ENCODE measurements at regions not wholly inside any gene's neighbourhood (a gene's known extent, or its start where the extent isn't known, plus 50 kb on each side); places are given as distances from the start of the nearest gene placed in this dataset.
"Not testable (repeated sequence)": the region's sequence is repeated elsewhere in the genome, so short reads cannot be mapped to it uniquely, and the experiment has no call there.

DNA sequence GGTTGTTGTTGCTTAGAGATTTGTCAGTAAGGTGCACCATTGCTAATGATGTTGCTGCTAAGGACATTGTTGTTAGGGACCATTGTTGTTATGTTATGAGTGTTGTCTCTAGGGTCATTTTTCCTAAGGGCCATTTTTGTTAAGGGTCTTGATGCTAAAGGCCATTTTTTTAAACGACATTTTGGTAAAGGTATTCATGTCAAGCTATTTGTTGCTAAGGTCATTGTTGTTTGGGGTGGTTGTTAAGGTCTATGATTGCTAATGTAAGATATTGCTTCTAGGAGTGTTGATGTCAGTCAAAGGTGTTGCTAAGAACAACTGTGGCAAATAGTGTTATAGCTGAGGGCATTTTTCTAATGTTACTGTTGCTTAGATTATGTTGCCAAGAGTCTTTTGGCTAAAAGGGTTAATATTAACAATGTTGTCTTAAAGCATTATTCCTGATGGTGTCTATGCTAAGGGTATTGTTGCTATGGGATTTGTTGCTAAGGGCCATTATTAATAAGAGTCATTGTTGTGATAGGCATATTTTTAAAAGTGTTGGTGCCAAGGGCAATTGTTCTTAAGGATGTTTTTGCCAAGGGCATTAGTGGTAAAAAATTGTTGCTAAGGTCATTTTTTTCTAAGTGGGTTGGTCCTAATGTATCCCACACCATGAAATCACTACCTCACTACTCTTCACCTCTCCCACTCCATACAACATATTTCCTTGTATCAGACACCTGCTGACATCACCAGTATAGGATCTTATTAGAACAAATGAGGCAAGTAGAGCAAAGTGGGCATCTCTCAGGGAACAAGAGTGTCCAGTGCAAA is 56.2 kb downstream of the SPATA31A6 start:
- not testable (repeated sequence) for DNase-seq

DNA sequence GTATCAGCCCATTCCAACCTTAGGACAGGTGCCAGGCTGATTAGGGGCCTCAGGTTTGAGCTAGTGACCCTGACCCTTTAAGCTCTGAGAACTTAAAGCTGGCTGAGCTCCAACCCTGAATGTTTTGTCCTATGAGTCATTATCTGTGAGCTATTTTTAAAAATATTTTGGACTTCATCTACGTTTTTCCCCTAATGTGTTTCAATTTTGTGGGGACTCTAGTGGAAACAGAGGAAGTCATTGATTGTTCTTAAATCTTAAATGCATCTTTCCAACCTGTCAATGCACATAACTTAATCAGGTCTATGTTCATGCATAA is 56.8 kb downstream of the SPATA31A6 start:
- DNase-seq: not testable (repeated sequence)

DNA sequence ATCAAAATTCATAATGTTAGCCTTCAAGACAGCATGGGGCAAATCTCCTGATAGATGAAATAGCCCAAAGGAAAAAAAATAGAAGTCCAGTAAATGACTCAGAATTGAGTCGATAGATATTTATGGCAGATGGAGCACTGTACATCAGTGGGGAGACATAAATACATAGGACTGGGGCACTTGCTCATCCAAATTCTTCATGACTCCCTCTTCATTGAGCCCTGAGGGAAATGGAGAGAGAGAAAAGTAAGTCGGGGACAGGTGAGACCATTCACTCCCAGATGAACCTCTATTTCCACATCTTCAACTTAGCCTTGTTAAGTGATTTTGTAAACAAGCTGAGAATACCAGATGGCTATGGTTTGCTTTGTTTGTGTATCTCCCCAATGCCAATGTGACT is 59.8 kb downstream of the SPATA31A6 start:
- not testable (repeated sequence) for DNase-seq

DNA sequence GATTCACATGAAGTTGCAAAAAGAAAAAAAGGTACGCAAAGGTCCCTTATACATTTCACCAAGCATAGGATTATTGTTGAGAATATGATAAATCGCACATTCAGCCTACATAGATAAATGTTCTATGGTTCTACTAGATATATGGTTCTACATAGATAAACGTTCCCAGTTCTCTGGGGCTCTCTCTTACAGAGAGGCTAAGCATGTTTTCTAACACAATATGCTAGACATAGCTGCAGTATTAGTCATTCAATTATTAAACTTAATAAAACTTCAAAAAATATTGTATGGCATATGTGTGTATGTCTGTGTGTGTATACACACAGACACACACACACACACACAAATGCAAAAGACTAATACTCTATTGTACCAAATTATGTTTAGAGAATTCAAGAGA is 60.4 kb downstream of the SPATA31A6 start:
- DNase-seq: not testable (repeated sequence)

DNA sequence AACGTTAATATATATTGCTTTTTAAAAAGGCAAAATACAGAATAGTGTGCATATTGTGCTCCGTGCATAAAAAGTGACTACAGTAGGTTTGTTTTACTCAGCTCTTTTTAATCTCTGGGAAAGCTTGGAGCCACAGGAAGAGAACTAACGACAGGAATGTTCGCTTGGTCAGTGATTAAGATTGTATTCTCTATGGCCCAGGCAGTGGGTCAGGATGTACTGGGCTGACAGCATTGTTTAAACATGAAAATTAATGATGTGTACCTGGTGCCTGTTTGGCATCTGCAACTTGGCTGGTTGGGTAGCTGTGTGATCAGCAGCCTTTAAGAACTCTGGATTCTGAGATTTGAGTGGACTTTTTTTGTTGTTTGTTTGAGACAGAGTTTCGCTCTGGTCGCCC is 85.3 kb downstream of the SPATA31A6 start:
- DNase-seq: not testable (repeated sequence)

DNA sequence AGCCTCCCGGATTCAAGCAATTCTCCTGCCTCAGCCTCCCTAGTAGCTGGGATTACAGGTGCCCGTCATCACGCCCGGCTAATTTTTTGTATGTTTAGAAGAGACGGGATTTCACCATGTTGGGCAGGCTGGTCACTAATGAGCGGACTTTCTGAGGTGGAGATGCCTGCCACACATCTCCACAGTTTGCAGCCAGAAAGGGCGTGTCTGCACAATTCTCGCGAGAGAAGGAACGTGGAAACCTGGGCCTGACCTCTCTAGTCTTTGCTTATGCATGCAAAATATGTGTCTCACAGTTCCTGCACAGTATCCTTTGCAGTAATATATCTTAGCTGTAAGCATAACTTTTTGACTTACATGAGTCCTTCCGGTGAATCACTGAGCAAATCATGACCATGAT is 85.7 kb downstream of the SPATA31A6 start:
- DNase-seq: not testable (repeated sequence)

DNA sequence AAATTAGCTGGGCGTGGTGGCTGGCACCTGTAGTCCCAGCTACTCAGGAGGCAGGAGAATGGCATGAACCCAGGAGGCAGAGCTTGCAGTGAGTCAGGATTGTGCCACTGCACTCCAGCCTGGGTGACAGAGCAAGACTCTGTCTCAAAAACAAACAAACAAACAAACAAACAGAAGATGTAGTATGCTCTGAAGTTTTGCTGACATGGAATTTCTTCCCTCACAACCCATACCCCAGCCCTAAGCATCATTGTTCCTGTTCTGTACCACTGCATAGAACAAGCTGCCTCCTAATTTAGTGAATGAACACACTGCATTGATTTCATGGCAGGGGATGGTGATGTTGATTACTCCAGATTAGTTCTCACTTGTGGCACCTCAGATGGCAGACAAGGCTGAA is 89.7 kb downstream of the SPATA31A6 start:
- not testable (repeated sequence) for DNase-seq

DNA sequence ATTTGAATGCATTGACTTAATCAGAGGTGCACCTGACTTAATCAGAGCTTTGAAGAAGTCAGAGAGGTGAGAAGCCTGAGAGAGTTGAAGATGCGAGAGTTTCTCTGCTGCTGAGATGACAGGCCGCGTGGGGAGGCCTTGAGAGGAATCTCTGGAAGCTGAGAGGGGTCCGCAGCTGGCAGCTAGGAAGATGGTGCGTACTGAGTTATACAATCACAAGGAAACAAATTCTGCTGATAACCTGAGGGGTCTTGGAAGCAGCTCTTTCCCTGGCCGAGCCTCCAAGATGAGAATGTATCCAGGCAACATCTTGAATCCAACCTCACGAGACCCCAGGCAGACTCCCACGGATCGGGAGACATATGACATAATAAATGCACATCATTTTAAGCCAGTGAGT is 91.7 kb downstream of the SPATA31A6 start:
- no peak for DNase-seq

DNA sequence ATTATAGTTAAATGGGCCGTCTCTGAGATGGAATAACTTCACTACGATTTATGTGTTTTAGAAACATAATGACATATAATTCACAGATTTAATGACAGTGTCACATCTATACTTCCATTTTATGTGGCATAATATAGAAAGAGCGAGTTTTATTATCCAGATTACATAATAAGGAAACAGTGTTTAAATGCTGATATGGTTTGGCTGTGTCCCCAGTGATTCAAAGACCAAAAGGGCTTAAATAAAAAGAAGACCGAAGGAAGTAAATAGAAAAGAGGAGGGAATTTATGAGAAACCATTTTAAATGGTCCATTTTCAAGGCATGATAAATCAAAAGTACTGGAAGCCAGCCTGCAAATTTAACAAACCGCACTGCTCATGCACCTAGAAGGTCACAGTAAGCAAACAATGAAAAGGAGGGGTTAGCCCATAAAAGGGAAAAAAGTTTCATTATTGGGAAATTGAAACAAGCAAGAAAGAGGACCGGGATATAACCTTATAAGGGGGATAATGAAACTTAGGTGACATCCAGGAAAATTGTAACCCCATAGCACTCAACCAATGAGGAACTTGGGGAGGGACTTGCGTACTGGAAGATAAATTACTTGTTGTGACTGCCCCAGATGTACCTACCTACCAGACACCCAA is 99.2 kb downstream of the SPATA31A6 start:
- DNase-seq: not testable (repeated sequence)

DNA sequence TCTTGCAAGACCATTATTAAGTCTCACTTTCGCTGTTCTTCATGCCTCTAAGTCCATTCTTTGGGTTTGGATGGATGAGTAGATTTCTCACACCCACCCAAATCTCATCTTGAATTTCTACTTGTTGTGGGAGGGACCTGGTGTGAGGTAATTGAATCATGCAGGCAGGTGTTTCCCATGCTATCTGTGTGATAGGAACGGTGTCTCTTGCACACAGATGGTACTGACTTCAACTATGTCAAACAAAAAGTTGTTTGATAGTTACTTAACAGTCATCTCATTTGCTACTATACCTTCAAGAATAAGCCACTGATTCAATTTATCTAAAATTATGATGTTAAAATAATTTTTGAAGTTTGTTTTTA is 99.7 kb downstream of the SPATA31A6 start:
- DNase-seq: not testable (repeated sequence)

DNA sequence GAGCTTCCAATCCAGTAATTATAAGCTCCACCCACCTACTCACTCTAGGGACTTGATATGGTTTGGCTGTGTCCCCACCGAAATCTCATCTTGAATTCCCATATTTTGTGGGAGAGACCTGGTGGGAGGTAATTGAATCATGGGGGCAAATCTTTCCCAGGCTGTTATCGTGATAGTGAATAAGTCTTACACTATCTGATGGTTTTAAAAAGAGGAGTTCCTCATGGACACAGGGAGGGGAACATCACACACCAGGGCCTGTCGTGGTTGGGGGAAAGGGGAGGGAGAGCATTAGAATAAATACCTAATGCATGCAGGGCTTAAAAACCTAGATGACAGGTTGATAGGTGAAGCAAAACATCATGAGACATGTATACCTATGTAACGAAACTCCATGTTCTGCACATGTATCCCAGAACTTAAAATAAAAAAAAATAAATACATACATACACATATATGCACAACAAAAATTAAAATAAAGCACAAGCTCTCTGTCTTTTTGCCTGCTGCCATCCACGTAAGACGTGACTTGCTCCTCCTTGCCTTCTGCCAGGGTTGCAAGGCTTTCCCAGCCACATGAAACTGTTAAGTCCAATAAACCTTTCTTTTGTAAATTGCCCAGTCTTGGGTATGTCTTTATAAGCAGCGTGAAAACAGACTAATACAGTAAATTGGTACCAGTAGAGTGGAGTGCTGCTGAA is 102.8 kb downstream of the SPATA31A6 start:
- not testable (repeated sequence) for DNase-seq

DNA sequence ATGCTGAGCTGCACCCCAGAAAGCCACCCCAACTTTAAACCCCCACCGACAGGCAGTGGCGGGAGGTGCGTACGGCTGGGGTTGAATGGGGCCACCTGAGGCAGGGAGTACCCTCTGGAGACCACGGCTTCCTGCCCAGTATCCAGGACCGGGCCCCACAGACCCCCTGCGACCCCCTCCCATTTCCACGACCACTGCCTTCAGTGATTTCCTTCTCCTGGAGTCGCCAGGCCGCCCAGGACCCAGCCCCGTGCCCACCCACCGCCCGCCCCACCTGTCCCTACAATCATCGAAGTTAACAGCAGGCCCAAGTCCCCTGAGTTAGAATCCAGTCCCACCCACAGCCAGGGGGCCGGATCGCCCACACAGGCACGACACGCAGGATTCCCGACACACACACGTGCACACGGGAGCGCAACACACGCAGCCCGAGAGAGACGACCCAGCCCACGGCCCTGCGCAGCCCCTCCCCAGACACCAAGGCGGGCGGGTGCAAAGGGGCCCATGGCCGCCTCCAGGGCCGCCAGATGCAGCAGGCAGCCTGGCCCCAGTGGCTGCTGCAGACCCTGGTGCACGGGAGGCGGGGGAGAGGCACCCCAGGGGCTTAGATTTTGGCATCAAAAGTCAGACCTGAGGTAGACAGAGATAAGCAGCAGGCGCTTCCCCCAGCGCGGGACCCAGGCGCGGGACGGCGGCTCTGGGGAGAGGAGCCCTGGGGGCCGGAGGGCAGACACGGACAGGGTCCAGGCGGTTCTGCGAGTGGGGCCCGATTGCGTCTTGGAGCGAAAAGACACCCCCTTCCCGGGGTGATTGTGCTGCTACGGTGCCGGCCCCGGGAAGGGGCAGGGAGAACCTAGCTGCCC is 104.8 kb downstream of the SPATA31A6 start:
- not testable (repeated sequence) for DNase-seq

DNA sequence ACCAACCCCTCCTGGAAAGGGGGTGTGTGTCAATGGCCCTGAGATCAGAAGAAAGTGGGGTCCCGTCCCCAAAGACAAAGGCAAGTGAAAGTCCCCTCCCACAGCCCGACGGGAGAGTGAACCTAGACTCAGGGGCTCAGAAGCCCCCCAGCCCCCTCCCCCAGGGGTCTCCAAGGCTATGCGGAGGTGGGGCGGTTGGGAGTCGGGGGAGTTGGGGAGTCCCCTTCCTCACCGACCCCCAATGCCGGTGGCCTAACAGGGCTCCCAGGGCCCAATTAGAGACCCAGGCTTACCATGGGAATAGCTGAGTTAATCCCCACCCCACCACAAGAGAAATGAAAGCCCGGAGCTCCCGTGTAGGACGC is 105.4 kb downstream of the SPATA31A6 start:
- DNase-seq: not testable (repeated sequence)

DNA sequence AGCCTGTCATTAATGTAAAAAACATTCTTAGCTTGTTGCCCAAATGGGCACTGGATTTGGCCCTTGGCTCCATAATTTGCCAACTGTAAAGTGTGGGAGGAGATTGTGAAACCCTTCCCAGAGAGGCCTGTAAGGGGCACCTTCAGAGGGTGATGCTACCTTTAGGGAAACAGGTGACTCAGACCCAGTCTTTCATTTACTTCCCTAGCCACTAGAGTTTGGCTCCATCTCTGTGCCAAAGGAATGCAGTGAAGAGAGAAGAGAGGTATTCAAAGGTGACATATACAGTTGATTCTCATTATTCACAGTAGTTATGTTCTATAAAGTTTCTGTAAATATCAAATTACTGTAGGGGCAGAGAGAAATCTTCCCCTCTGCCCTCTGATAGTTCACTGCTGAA is 116.7 kb downstream of the SPATA31A6 start:
- DNase-seq: not testable (repeated sequence)

DNA sequence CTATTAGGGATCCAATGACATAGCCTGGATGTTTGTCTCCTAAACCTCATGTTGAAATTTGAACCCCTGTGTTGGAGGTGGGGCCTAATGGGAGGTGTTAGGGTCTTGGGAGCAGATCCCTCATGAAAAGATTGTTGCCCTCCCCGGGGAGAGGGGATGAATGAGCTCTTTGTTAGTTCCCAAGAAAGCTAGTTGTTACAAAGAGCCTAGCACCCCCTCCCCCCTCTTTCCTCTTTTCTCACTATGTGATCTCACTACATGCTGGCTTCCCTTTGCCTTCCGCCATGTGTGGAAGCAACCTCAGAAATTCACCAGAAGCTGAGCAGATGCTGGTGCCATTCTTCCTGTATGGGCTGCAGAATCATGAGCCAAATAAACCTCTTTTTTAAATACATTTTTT is 123.2 kb downstream of the SPATA31A6 start:
- DNase-seq: not testable (repeated sequence)

DNA sequence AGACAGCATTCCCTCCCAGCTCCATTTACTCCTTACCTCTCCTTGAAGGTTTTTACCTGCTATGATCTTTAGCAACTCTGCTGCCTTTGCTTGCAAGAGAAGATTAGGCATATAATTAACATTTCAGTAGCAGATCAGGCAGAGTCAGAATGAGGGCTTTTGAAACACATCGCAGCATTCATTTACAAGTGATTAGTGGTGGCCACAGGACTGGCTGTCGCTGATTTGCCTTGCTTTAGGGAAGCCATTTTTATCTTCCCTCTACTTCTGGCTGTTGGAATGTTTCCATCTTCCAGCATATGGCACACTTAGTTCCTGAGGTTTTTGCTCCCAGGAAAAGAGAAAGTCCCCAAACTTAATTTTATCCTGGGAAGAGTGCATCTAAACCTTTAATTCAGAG is 124.0 kb downstream of the SPATA31A6 start:
- DNase-seq: not testable (repeated sequence)

DNA sequence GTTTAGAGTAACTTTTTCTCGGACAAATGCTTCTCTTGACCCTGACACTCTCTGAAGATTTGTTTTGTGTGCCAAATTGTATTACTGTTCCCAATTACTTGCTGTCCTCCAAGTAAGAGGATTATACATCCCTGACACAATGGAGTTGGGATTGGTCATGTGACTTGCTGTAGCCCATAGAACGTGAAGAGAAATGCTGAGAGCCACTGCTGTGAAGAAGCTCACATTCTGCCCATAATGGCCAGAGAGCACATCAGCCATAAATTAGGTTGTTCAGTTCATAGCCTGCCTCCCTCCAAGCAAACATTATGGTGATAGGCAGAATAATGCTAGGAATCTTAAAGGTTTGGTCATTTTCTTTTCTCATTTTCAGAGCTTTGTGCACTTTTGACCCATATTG is 127.5 kb downstream of the SPATA31A6 start:
- not testable (repeated sequence) for DNase-seq

DNA sequence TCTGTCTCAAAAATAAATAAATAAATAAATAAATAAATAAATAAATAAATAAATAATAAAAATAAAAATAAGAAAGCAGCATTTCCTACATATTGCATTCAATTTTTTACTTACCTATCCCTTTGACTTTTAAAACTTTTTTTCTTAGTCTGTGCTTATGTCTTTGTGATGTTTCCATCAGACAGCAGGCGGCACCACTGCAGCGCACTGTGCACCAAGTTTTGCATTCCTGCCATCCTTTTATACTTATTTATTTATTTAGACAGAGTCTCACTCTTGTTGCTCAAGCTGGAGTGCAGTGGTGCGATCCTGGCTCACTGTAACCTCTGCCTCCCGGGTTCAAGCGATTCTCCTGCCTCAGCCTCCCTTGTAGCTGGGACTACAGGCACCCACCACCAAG is 132.6 kb downstream of the SPATA31A6 start:
- DNase-seq: not testable (repeated sequence)

DNA sequence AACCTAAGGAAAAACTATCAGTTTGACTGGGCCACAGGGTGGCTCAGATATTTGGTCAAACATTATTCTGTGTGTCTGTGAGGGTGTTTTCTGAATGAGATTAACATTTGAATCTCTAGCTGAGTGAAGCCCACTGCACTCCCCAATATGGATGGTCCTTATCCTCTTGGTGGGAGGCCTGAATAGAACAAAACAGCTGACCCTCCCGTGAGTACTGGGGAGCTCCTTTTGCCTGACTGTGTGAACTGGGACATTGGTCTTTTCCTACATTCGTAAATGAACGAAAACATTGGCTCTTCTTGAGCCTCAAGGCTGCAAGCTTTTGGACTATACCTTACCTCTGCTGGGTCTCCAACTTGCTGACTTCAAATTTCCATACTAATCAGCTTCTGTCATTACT is 134.2 kb downstream of the SPATA31A6 start:
- DNase-seq: not testable (repeated sequence)

DNA sequence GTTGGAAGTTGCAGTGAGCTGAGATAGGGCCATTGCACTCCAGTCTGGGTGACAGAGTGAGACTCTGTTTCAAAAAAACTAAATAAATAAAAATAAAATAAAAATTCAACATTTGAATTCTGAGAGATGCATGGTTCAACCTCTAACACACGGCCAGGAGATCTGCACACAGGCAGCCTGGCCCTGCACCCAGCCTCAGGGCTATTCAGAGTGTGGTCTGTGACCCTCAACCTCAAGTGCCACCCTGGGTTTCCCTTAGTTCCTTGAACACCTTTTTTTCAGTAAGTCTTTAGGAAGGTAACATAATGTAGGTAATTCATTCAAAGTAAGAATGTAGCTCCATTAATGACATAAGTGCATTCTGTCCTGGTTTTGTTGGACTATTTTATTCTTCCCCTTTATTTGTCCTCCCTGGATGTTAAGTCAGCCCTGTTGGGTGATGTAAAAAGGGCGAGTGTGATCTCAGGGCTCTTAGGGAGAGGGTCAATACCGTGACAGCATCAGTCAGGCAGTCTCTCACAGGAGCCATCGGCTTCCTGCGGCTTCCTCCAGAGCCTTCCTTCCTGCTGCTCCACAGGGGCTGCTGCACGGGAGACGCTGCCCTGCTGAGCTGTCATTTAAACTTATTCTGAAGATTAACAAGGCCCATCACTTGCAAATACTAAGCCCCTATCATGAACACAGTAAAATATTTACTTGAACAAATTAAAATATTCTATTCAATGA is 139.8 kb downstream of the SPATA31A6 start:
- DNase-seq: not testable (repeated sequence)

DNA sequence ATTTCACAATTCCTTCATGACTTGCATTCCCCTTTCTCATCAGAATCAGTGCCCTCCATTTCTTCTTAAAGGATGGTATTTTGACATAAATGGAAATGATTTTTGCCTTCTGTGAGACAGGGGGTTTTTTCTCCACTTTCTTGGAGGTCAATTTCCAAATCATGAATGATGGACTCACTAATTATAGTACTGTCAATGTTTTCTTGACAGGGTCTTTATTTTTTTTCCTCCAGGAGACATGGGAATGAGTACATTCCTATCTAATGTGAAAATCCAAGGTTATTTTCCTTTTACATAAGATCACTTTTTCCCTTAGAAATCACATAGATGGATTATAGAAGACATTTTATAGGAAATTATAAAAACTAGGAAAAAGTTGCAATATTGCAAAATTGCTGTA is 141.7 kb downstream of the SPATA31A6 start:
- DNase-seq: not testable (repeated sequence)

DNA sequence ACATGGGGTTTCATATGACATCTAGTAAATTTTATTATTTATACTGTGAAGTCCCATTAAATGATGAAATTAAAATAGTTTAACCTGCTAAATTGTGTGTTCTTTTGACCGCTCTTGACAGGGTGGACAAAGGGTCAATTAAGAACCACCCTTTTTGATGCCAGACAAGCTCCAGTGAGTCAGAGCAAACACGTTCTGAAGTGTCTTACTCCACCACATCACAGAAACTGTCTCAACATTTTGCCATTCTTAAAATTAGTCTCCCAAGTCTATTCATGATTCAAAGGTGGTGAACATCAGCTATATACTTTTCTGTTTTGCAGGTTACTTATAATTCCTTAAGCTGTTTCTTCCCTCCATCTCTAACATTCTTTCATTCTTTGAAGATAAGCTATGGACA is 142.1 kb downstream of the SPATA31A6 start:
- not testable (repeated sequence) for DNase-seq

Data from activated CD4-positive, alpha-beta T cell treated with anti-CD3 and anti-CD28 coated beads, Interleukin-2, amount 50 U/mL, for 4 hours (primary cell).